ENCODE measurements at regions not wholly inside any gene's neighbourhood (a gene's known extent, or its start where the extent isn't known, plus 50 kb on each side); places are given as distances from the start of the nearest gene placed in this dataset.

- Histone ChIP-seq H3K27me3 (no peaks in the 10 kb centered on the region), H3K4me3 (ENCODE audit: low read depth in 1 of 2, low read length in 1 of 2) (no peak overlapping the region), H3K36me3 (no peaks in the 10 kb centered on the region), H3K4me1 (ENCODE audit: control insufficient read depth in 1 of 2, insufficient read depth in 1 of 2, low read depth in 1 of 2, low read length in 1 of 2) (no peaks in the 10 kb centered on the region), H3K27ac (no peak overlapping the region), H3K9me3 (no peaks in the 10 kb centered on the region)
- TF ChIP-seq CTCF (IDR thresholded peaks at IDR 0.05) = no peak
These were observed 142.5 kb upstream of the TCF21 start for GRCh38 chr6:133746417-133746770.

GRCh38 chr6:133748628-133749027 is 140.3 kb upstream of the TCF21 start:
- Histone ChIP-seq H3K4me3 (ENCODE audit: low read depth in 1 of 2, low read length in 1 of 2) (no peak overlapping the region), H3K9me3 (no peaks in the 10 kb centered on the region)

GRCh38 chr6:133749427-133749826 is 139.5 kb upstream of the TCF21 start:
- Histone ChIP-seq H3K4me3 (ENCODE audit: low read depth in 1 of 2, low read length in 1 of 2) (no peak overlapping the region), H3K9me3 (no peaks in the 10 kb centered on the region), H3K36me3 (no peaks in the 10 kb centered on the region), H3K4me1 (ENCODE audit: control insufficient read depth in 1 of 2, insufficient read depth in 1 of 2, low read depth in 1 of 2, low read length in 1 of 2) (no peaks in the 10 kb centered on the region), H3K27ac (no peak overlapping the region), H3K27me3 (no peaks in the 10 kb centered on the region)
- no peak for TF ChIP-seq CTCF (IDR thresholded peaks at IDR 0.05)

More at GRCh38 chr6:133748628-133749027, 140.3 kb upstream of the TCF21 start:
- no peak for TF ChIP-seq CTCF (IDR thresholded peaks at IDR 0.05)
- H3K27ac ChIP-seq = no peak overlapping the region
- H3K4me1 ChIP-seq (ENCODE audit: control insufficient read depth in 1 of 2, insufficient read depth in 1 of 2, low read depth in 1 of 2, low read length in 1 of 2) = no peaks in the 10 kb centered on the region
- H3K36me3 ChIP-seq = no peaks in the 10 kb centered on the region
- no peaks in the 10 kb centered on the region for H3K27me3 ChIP-seq

- no peak for TF ChIP-seq CTCF (IDR thresholded peaks at IDR 0.05)
- Histone ChIP-seq H3K4me3 (ENCODE audit: low read depth in 1 of 2, low read length in 1 of 2) (no peak overlapping the region), H3K36me3 (no peaks in the 10 kb centered on the region), H3K4me1 (ENCODE audit: control insufficient read depth in 1 of 2, insufficient read depth in 1 of 2, low read depth in 1 of 2, low read length in 1 of 2) (no peaks in the 10 kb centered on the region), H3K9me3 (no peaks in the 10 kb centered on the region), H3K27ac (no peak overlapping the region), H3K27me3 (no peaks in the 10 kb centered on the region)
These were observed 136.8 kb upstream of the TCF21 start for GRCh38 chr6:133752129-133752528.

- Histone ChIP-seq H3K9me3 (no peaks in the 10 kb centered on the region), H3K36me3 (no peaks in the 10 kb centered on the region), H3K4me3 (ENCODE audit: low read depth in 1 of 2, low read length in 1 of 2) (no peak overlapping the region), H3K27me3 (no peaks in the 10 kb centered on the region), H3K27ac (no peak overlapping the region), H3K4me1 (ENCODE audit: control insufficient read depth in 1 of 2, insufficient read depth in 1 of 2, low read depth in 1 of 2, low read length in 1 of 2) (no peaks in the 10 kb centered on the region)
- no peak for TF ChIP-seq CTCF (IDR thresholded peaks at IDR 0.05)
These were observed 135.2 kb upstream of the TCF21 start for GRCh38 chr6:133753756-133754155.

- no peak for TF ChIP-seq CTCF (IDR thresholded peaks at IDR 0.05)
- Histone ChIP-seq H3K36me3 (no peaks in the 10 kb centered on the region), H3K27me3 (no peaks in the 10 kb centered on the region), H3K4me3 (ENCODE audit: low read depth in 1 of 2, low read length in 1 of 2) (no peak overlapping the region), H3K4me1 (ENCODE audit: control insufficient read depth in 1 of 2, insufficient read depth in 1 of 2, low read depth in 1 of 2, low read length in 1 of 2) (no peaks in the 10 kb centered on the region), H3K27ac (no peak overlapping the region), H3K9me3 (no peaks in the 10 kb centered on the region)
These were observed 134.6 kb upstream of the TCF21 start for GRCh38 chr6:133754298-133754697.
